DOHH2 (cell line): ENCODE measurements at regions not wholly inside any gene's neighbourhood (a gene's known extent, or its start where the extent isn't known, plus 50 kb on each side); places are given as distances from the start of the nearest gene placed in this dataset.

Source experiments
- H3F3A ChIP-seq: fragments of 200-600 bp; sonication (generic), shearing (Covaris generic); 2 replicates; pipeline ENCODE4 v1.6.0; 2016; ENCODE audit warnings: antibody characterized with exemption, mild to moderate bottlenecking; ENCODE audit not compliant: control insufficient read depth, insufficient read depth
- H3K27ac ChIP-seq: fragments of 200-600 bp; sonication (generic); 2 replicates; pipeline ENCODE4 v1.5.1; 2014; ENCODE audit warnings: low read depth, mild to moderate bottlenecking, low read length, moderate library complexity
- H3K27me3 ChIP-seq: fragments of 200-600 bp; sonication (generic); 2 replicates; pipeline ENCODE4 v1.6.1; 2014; ENCODE audit warnings: mild to moderate bottlenecking, low read length, mixed read lengths; ENCODE audit not compliant: control insufficient read depth
- H3K36me3 ChIP-seq: fragments of 200-600 bp; sonication (generic); 2 replicates; pipeline ENCODE4 v1.6.1; 2014; ENCODE audit warnings: mild to moderate bottlenecking, low read length, moderate library complexity, mixed read lengths; ENCODE audit not compliant: control insufficient read depth
- H3K4me1 ChIP-seq: fragments of 200-600 bp; sonication (generic); 2 replicates; pipeline ENCODE4 v1.6.1; 2014; ENCODE audit warnings: mild to moderate bottlenecking, low read length, mixed read lengths; ENCODE audit not compliant: control insufficient read depth
- H3K4me2 ChIP-seq: fragments of 200-600 bp; sonication (generic); 2 replicates; pipeline ENCODE4 v1.6.0; 2014; ENCODE audit warnings: mild to moderate bottlenecking, low read length, moderate library complexity
- H3K4me3 ChIP-seq: fragments of 200-600 bp; sonication (generic); 2 replicates; pipeline ENCODE4 v1.5.1; 2014; ENCODE audit warnings: mild to moderate bottlenecking, low read length, mixed read lengths
- H3K79me2 ChIP-seq: fragments of 200-600 bp; sonication (generic); 2 replicates; pipeline ENCODE4 v1.6.1; 2014; ENCODE audit warnings: mild to moderate bottlenecking, low read length, mixed read lengths; ENCODE audit not compliant: control insufficient read depth
- H3K9me2 ChIP-seq: fragments of 200-600 bp; sonication (generic); replicated peaks from 2 replicates; pipeline ENCODE4 v1.6.1; 2014; ENCODE audit warnings: mild to moderate bottlenecking, low read length, mixed read lengths; ENCODE audit not compliant: control insufficient read depth
- H3K9me3 ChIP-seq: fragments of 200-600 bp; sonication (generic); 2 replicates; pipeline ENCODE4 v1.6.1; 2014; ENCODE audit warnings: antibody characterized with exemption, low read length, mixed read lengths; ENCODE audit not compliant: control insufficient read depth, insufficient read depth
- H4K20me1 ChIP-seq: fragments of 200-600 bp; sonication (generic); 2 replicates; pipeline ENCODE4 v1.6.0; 2014; ENCODE audit warnings: low read depth, mild to moderate bottlenecking, antibody characterized with exemption, low read length, moderate library complexity; ENCODE audit not compliant: control insufficient read depth, insufficient read depth
- EZH2phosphoT487 ChIP-seq: fragments of 200-600 bp; sonication (generic); IDR thresholded peaks from 2 replicates; pipeline ENCODE4 v1.6.1; 2017; ENCODE audit warnings: borderline replicate concordance, mild to moderate bottlenecking, antibody characterized with exemption, low read length, moderate library complexity, mixed read lengths
- TF ChIP-seq, protein P1 (sequence below): fragments of 200-600 bp; sonication (generic); IDR thresholded peaks from one replicate; pipeline ENCODE4 v1.5.1; 2014; ENCODE audit warnings: antibody characterized with exemption, mild to moderate bottlenecking, low read depth, low read length; ENCODE audit not compliant: poor library complexity, severe bottlenecking

DNA sequence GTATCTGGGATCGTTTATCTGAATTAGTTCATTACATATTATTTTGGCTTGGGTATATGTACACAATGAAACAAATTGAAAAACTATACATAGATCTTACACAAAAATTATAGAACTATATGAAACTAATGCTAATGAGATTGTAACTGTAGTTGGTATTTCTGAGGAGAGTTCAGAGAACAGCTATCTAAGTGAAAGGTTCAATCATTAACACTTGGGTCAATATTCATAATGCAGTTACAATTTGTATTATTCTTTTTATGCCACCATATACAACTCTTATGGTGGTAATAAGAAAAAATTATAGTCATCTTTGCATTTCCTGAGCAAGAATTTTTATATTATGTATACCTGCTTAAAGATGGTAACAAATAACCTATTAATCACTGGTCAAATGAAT lies 461.0 kb downstream of the GRXCR1 start:
- Histone ChIP-seq H3K36me3 (no peaks in the 10 kb centered on the region), H3K79me2 (no peaks in the 10 kb centered on the region), H3K9me2 (no peaks in the 10 kb centered on the region), H3K4me1 (no peaks in the 10 kb centered on the region), H3F3A (no peaks in the 10 kb centered on the region), H3K4me2 (no peak overlapping the region), H3K4me3 (no peak overlapping the region), H4K20me1 (no peaks in the 10 kb centered on the region), H3K27ac (no peak overlapping the region), H3K9me3 (no peaks in the 10 kb centered on the region), H3K27me3 (no peaks in the 10 kb centered on the region)
- TF ChIP-seq, protein P1, sequence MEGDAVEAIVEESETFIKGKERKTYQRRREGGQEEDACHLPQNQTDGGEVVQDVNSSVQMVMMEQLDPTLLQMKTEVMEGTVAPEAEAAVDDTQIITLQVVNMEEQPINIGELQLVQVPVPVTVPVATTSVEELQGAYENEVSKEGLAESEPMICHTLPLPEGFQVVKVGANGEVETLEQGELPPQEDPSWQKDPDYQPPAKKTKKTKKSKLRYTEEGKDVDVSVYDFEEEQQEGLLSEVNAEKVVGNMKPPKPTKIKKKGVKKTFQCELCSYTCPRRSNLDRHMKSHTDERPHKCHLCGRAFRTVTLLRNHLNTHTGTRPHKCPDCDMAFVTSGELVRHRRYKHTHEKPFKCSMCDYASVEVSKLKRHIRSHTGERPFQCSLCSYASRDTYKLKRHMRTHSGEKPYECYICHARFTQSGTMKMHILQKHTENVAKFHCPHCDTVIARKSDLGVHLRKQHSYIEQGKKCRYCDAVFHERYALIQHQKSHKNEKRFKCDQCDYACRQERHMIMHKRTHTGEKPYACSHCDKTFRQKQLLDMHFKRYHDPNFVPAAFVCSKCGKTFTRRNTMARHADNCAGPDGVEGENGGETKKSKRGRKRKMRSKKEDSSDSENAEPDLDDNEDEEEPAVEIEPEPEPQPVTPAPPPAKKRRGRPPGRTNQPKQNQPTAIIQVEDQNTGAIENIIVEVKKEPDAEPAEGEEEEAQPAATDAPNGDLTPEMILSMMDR, result no peak
- no peak for TF ChIP-seq EZH2phosphoT487

DNA sequence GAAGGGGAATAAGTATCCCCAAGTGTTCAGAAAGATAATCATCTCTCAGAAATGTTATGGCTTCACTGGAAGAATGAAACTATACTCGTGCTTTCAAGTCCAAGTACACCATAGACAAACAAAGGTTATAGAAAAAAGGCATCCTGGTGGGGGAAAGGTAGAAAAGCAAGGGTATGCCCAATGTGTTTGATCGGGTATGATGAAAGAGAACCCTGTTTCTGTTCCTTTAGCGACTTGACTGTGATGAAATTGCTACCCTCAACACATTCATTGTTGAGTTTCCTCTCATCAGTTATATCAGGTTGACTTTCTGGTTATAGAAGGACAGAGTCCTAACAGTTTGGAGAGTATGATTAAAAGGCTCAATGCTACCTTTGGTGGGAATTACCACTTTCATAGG lies 464.3 kb downstream of the GRXCR1 start:
- no peak overlapping the region for H3K4me3 ChIP-seq
- no peaks in the 10 kb centered on the region for H3K9me3 ChIP-seq
- no peaks in the 10 kb centered on the region for H3K36me3 ChIP-seq
- H3K4me1 ChIP-seq, result no peaks in the 10 kb centered on the region
- no peaks in the 10 kb centered on the region for H4K20me1 ChIP-seq
- H3K27ac ChIP-seq, result no peak overlapping the region
- H3K9me2 ChIP-seq, result no peaks in the 10 kb centered on the region
- TF ChIP-seq EZH2phosphoT487, result no peak
- TF ChIP-seq, protein P1, result no peak
- H3K4me2 ChIP-seq, result no peak overlapping the region
- no peaks in the 10 kb centered on the region for H3K27me3 ChIP-seq
- no peaks in the 10 kb centered on the region for H3K79me2 ChIP-seq
- no peaks in the 10 kb centered on the region for H3F3A ChIP-seq

DNA sequence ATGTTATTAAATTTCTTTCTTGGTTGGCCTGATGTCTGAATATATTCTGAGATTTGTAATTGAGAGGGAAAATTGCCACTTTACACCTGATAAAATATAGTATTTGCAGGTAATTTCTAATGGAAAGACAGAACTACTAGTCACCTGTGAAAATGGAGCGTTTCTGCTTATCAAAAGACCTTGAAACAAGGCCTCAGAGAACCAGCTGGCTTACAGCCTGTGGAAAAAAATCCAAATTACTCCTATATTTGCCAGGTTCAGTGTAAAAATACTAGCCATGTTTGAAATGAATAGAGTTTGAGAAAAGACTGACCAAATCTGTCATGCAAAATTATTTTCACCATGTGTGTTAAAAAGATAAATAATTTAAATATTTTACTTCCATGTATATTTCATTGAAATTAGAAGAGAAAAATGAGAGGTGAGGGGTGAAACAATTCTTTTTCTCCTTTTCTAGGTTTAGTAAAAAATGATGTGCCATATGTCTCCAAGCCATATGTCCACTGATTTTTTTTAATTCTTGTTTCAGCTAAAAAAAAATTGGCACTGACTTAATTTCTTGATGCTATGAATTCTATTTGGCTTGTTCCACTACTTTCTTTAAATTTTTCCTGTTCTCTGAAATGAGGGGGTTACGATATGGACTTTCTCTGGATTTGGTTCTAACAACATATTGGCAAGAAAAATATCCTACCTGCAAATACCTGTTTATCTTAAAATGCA lies 464.9 kb downstream of the GRXCR1 start:
- TF ChIP-seq EZH2phosphoT487, result no peak
- TF ChIP-seq, protein P1, result no peak
- no peaks in the 10 kb centered on the region for H3K9me3 ChIP-seq
- no peak overlapping the region for H3K4me2 ChIP-seq
- H3F3A ChIP-seq, result no peaks in the 10 kb centered on the region
- H3K4me3 ChIP-seq, result no peak overlapping the region
- H3K4me1 ChIP-seq, result no peaks in the 10 kb centered on the region
- H3K27me3 ChIP-seq, result no peaks in the 10 kb centered on the region
- no peak overlapping the region for H3K27ac ChIP-seq
- H3K36me3 ChIP-seq, result no peaks in the 10 kb centered on the region
- no peaks in the 10 kb centered on the region for H4K20me1 ChIP-seq
- no peaks in the 10 kb centered on the region for H3K79me2 ChIP-seq
- H3K9me2 ChIP-seq, result no peaks in the 10 kb centered on the region
